HG02870 (cell line): ENCODE measurements at regions not wholly inside any gene's neighbourhood (a gene's known extent, or its start where the extent isn't known, plus 50 kb on each side); places are given as distances from the start of the nearest gene placed in this dataset.

ENCODE experiments used
- ATAC-seq: cut with Tn5 transposase; IDR thresholded peaks from one replicate; pipeline ENCODE4 v1.9.1; 2021; ENCODE audit warnings: mild to moderate bottlenecking, moderate library complexity; ENCODE audit not compliant: unreplicated experiment

DNA sequence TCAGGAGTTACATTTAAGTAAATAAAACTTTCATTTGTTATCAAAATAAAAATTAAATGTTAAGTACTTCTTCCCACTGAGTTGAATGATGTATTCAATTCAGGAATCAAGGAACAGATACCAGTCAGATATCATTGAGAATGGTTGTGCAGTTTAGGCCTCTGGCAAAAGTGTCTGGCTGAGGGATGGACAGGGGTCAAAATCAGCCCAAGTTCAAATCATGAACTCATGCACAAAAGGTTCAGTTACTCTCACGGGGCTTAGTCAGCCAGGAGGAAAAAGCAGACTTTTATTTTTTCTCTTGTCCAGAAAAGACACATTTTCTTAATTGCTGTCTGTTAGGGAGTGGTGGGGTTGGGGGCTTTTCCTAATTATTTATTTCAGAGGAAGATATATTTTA is 166.3 kb downstream of the RASSF9 start:
- no peak for ATAC-seq

DNA sequence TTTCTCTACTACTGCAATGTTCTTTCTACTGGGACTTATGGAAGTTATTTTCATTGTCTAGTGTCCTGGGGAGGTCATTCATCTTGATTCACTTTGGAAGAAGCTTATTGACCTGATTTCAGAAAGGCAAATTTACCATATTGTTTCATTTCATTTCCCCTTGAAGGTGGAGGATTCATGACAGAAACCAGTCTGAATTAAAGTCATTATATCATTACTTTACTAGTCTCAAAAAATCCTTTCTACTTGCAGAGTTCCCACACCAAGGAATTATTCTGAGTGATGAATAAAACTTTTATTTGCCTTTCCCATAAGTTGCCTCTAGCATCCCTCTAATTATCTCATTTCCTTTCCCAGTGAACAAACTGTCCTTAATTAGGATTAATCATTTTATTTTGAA is 163.8 kb downstream of the RASSF9 start:
- ATAC-seq, result no peak

DNA sequence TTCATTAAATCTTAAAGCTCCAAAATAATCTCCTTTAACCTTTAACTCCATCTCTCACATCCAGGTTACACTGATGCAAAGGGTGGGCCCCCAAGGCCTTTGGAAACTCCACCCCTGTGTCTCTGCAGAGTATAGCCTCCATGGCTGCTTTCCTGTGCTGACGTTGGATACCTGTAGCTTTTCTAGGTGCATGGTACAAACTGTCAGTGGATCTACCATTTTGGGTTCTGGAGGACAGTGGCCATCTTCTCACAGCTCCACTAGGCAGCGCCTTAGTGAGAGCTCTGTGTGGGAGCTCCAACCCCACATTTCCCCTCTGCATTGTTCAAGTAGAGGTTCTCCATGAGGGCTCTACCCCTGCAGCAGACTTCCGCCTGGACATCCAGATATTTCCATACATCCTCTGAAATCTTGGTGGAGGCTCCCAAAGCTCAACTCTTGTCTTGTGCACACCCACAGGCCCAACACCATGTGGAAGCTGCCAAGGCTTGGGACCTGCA is 162.2 kb downstream of the RASSF9 start:
- no peak for ATAC-seq

DNA sequence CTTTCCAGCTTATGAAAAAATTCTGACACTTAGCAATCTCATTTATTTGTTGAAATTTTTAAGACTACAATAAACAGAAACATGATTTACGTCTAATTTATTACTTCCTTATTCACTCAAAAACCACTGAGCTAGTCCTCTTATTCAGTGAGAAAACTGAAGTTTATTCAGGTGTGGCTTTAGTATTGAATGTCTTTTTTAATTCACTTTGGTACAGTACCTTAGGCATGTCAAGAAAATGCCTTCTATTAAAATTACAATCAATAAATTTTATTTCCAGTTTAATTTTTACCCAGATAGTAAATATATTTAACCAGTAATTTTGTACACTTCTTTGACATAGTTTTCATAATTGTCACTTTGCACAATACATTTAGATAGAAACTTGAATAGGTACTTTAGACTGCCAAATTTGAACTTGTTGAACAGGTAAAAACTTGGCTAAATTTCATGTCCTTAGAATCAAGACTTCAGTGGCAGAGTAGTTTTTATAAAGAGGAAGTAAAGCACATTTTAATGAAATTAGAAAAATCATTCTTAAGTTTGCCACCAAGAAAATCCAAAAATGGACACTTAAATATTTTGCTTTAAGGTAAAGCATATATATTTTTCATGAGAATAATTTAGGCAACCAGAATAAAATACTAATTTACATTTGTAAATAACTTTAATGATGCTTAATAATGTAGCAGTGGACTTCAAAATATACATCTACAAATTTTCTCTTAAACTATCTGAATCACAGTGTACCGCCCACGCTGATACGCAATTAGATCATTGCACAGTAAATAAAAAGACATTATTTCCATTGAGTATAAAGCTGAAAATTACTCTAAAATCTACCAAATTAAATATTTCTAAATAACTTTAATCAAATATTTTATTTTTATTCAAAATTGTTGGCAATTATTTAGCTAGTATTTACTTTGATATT is 159.1 kb downstream of the RASSF9 start:
- no peak for ATAC-seq

DNA sequence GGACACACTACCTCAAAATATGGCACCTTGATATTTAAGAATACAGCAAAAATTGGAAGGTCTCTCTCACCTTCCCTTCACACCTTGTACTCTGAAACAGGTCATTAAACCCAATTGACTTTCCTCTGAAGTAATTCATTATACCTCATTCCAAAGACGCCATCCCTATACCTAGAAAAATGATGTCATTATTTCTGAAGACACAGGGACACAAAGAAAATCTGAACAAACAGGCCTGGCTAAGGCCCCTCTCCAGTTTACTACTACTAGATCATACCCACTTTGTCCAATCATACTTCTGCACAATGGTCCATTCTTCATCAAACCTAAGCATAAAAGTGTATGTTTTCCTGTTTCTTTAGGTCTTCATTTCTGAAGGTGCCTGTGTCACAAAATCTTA is 156.9 kb downstream of the RASSF9 start:
- ATAC-seq, result no peak

DNA sequence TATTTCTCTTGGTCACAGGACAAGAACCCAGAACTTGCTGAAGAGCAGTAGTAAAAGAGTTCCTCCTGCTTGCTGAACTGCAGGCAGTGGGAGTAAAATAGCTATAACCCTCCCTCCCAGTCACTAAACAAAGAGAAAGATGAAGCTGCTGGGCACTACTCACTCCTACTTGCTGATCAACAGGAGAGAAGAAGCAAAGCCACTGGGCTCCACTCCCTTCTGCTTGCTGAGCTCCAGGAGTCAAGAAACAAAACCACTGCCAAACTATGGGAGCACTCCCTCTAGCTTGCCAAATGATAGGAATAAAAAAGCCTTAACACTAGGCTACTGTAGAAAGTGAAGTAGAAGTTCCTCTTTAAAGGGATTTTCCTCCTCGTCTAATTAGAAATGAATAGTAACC is 155.3 kb downstream of the RASSF9 start:
- no peak for ATAC-seq

DNA sequence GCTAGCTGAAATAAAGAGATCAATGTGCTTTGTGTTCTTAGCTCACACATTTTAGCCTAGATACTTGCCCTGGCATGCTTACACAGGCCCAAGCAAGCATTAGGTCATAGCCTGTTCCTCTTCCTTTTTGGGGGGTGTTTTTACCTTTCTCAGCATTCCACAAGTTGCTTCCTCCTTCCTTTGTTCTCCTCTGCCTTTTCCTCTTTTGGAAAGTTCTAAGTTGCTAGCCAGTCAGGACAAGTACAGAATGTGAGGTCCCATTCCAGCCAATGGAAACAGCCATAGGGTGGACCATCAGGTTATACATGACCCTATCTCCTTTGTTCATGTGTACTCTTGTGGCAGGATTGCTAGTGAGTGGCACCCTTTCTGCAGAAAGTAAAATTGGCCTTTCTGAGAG is 154.9 kb downstream of the RASSF9 start:
- no peak for ATAC-seq

DNA sequence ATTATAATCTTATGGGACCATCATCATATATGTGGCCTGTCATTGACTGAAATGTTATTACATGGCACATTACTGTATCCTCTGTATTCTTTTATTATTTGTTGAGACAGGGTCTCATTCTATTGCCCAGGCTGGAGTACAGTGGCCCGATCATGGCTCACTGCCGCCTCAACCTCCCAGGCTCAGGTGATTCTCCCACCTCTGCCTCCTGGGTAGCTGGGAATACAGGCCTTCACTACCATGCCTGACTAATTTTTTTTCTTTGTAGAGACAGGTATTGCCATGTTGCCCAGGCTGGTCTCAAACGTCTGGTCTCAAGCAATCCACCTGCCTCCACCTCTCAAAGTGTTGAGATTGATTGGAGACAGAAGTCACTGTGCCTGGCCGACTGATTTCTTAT is 153.2 kb downstream of the RASSF9 start:
- no peak for ATAC-seq

DNA sequence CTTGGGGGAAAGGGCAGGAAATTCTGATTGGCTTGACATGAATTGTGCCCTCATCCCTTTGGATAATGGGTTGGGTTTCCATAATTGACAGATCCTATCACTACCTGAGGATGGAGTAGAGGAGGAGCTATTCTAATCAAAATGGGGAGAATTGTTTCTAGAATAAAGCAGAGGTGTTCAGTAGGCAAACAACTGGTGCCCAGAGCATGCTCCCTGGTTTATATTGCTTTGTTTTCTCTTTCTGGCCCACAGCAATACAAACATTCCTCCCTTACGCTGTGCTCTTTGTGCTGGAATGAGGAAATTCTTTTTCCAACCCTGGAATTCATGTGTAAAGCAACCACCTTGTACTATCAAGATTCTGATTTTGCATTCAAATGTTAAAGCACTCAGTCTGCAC is 147.4 kb downstream of the RASSF9 start:
- ATAC-seq, result no peak

DNA sequence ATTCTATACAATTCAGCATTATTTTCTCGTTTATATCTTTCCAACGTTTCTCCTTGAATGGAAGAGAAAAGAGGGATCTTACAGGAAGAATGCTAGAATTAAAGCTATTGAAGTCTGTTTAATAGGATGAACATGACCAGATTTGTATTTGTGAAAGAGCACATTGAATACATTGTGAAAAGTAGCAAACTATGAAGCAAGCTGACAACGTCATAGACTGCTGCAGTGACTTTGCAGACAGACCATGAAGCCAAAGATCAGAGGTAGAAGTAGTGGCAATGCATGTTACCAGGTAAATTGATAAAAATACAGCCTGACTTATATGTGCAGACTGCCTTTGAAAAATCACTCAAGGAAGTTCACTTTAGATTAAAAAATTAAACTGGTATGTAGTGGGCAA is 146.1 kb downstream of the RASSF9 start:
- ATAC-seq, result no peak

DNA sequence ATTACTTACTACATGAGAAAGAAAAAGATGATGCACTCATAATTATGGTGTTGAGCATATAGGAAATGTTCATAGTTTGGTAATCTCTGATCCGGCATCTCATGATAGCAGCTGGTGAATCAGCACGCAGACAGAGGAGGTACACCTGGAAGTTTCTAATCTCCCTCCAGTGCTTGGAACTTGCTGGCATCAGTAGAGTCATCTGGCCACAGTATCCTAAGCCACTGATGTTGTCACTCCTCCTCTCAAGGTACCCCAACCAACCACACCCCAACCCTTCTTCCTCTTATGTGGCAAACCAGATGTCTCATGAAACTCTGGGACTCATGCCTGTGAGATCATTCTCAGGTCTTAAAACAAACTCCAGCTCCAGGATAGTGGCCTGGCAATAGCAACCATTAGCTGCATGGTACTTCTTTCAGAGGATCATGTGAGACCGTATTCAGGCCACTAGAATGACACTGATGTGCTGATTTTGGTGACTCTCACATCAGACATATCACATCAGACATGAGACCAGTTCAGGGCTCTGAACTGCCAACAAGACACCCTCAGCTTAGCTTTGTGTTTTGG is 143.0 kb downstream of the RASSF9 start:
- ATAC-seq, result no peak

DNA sequence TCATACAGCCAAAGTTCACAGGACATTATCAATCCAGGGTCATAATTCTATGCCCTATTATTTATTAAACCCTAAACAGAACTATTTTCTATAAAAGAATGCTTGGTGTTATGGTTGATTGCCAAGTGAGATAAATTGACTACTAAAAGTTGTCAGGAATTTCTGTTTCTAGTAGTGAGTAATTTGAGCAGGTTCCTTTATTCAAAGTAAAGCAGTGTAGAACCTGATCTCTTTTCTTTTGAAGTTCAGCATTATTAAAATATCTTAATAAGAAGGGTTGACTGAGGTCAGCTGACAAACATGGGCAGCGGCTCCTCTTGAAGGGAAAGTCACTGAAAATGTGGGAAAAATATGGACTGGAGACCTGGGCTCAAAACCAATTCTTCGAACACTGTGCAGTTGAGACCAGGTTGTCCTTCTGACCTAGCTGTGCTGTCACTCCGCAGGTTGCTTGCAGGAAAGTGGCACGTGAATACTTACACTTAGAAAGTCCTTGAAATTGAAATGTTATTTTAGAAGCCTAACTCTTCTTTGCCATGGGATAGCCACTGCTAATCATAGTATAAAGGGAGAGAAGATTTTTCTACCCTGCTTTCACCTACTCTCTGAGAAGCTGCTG is 141.0 kb downstream of the RASSF9 start:
- no peak for ATAC-seq

DNA sequence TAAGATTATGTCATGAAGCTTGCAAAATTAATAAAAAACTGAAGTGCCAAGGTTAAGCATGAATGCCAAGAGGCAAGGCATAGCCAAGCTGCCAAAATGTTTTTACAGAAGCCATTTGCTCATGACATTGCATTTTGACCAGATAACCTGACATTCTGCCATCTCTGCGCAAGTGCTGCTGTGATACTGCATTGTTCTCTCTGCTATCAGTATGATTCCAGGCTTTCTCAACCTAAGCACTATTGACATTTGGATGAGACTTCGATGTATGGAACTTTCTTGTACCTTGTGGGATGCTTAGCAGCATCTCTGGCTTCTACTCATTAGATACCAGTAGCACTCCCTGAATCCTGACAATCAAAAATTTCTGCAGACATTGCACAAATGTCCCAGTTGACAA is 139.2 kb downstream of the RASSF9 start:
- ATAC-seq, result no peak

DNA sequence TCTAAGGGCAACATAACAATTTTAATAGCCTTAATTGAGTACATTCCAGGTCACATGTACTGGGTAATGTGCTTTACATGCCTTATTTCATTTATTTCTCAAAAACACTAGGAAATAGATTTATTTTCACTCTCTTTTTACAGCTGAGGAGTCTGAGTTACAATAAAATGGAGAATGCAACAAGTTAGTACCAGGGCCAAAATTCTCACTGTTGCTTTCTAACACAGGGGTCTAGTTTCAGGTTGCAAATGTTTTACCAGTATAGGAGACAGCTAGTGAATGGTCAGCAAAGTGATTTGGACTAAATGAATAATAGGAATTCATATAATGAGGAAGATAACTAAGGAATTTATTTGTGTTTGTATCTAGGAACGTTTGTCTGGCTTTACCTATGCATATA is 137.3 kb downstream of the RASSF9 start:
- no peak for ATAC-seq

DNA sequence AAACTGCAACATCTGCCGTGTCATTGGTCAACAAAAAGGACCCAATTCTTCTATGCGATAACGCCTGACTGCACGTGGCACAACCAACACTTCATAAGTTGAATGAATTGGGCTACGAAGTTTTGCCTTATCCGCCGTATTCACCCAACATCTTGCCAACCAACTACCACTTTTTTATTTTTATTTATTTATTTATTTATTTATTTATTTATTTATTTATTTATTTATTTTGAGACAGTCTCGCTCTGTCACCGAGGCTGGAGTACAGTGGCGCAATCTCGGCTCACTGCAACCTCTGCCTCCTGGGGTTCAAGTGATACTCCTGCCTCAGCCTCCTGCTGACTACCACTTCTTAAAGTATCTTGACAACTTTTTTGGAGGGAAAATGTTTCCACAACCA is 127.4 kb downstream of the RASSF9 start:
- ATAC-seq, result no peak

DNA sequence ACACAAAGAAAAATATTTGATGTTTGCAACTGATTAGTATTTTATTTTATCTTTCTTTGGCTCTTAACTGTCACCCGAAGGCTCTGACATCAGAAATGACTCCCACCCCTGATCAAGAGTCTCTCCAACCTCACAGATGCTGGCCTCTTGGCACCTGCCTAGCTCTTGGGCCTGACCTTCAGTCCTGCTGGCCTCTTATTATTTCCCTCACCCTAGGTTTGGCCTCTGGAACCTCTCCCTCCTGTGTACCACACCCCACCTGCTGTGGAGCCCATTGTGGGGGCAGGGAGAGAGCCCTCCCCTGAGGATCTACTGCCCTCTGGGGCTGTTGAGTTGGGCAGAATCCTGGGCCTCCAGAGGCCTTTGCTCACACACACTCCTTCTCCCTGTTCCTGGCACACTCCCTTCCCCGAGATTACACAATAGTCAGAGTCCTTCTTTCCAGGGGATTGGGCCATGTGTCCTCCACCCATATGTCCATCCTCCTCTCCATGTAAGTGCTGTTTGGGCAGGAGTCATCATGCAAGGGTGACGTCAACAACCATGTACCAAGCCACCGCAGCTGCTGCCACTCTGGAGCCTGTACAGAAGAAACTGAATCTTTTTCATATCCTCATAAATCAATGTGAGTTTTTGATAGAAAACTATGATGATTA is 124.3 kb downstream of the RASSF9 start:
- no peak for ATAC-seq

DNA sequence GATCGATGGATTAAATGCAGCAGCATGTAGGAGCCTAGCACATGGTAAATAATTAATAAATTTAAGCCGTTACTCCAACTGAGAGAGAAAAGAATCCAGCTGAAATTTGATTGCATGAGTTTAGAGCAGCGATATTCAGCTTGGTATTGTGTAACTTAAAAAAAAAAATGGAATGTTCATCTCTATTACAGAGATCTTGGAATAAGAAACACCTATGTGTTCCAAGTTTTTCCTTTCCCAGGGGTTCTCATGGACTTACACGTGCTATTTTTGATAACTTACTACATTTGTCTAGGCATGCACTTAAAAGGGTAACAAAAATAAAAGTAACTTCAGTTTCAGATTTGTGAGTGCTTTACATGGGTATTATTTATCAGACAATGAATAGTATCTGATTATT is 122.8 kb downstream of the RASSF9 start:
- no peak for ATAC-seq

DNA sequence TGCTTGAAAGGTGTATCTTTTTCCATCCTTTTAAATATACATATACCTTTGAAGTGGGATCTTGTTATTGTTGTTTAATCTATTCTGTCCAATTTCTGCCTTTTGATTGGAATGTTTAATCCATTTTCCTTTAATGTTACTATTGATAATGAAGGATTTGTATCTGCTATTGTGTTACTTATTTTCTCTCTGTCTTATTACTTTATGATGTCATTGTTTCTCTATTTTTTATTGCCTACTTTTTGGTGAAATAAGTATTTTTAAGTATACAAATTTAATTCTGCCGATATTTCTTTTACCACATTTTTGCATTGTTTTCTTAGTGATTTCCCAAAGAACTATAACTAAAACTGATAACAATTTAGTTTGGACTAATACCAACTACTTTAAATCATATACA is 121.8 kb downstream of the RASSF9 start:
- ATAC-seq, result no peak

DNA sequence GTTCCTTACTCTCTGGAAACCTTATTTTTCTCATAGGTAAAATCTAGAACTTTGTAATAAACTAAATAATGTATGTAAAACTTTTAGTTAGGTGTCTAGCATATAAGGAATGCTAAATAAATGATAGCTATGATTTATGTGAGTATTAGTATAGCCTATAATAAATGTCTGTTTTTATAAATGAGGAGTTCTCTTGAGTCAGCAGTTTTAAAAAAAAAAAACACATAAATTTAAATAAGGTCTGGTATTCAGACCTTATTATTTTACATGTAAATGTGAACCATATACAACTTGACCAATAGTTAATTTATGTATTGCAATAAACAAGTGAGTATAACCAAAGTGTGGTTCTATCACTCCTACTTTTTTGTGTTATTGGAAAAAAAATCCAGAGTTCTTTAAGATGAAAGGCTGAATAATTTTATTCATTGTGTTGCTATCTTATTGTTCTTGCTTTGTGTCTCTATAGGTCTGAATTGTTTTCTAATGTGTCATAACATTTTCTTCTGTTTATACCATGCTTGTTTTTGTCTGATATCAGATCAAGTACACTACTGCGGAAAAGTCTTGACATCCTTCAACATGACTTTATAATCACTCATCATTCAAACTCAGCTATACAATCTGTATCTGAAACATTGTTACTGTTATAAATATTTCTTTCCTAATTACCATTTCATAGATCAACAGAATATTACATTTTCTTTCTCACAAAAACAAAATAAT is 115.7 kb downstream of the RASSF9 start:
- no peak for ATAC-seq

DNA sequence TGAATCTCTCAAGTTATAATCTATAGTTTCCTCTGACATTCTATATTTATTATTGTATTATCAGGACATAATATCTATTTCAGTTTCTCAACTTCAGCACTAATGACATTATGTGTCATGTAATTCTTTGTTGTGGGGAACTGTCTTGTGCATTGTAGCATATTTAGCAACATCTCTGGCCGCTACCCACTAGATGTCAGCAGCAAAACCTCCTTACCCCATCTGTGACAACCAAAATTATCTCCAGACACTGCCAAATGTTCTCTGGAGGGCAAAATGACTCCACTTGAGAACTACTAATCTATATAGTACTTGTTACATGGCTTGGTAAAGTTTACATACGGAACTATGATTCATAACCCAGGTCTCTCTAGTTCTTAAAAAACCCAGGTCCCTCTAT is 110.2 kb downstream of the RASSF9 start:
- ATAC-seq, result no peak
